SU-DHL-6 (cell line): ENCODE measurements at regions not wholly inside any gene's neighbourhood (a gene's known extent, or its start where the extent isn't known, plus 50 kb on each side); places are given as distances from the start of the nearest gene placed in this dataset.

Source experiments
- H2AFZ ChIP-seq: fragments of 200-600 bp; sonication (generic); 2 replicates; pipeline ENCODE4 v1.6.1; 2014; ENCODE audit warnings: low read depth, mild to moderate bottlenecking, moderate library complexity, mixed read lengths, antibody characterized with exemption, low read length; ENCODE audit not compliant: severe bottlenecking
- H3F3A ChIP-seq: fragments of 200-600 bp; shearing (Covaris generic); 2 replicates; pipeline ENCODE4 v1.6.0; 2016; ENCODE audit warnings: antibody characterized with exemption, mild to moderate bottlenecking; ENCODE audit not compliant: insufficient read depth
- H3K27ac ChIP-seq: fragments of 200-600 bp; sonication (generic); 2 replicates; pipeline ENCODE4 v1.5.1; 2016; ENCODE audit warnings: low read depth, mild to moderate bottlenecking, low read length, moderate library complexity, mixed read lengths
- H3K27me3 ChIP-seq: fragments of 200-600 bp; sonication (generic), shearing (Covaris generic); 2 replicates; pipeline ENCODE4 v1.6.0; 2014; ENCODE audit warnings: mild to moderate bottlenecking, low read length
- H3K36me3 ChIP-seq: fragments of 200-600 bp; sonication (generic); 2 replicates; pipeline ENCODE4 v1.6.1; 2014; ENCODE audit warnings: mild to moderate bottlenecking, low read length, mixed read lengths
- H3K4me2 ChIP-seq: fragments of 300-600, 200-600 bp; shearing (Covaris generic), sonication (generic); 2 replicates; pipeline ENCODE4 v1.6.0; 2014; ENCODE audit warnings: low read length, low read depth, mild to moderate bottlenecking; ENCODE audit not compliant: poor library complexity, severe bottlenecking
- H3K4me3 ChIP-seq: fragments of 200-600 bp; sonication (generic); 2 replicates; pipeline ENCODE4 v1.5.1; 2014; ENCODE audit warnings: antibody characterized with exemption, low read length, mild to moderate bottlenecking, mixed read lengths; ENCODE audit not compliant: insufficient read depth, poor library complexity, severe bottlenecking
- H3K79me2 ChIP-seq: fragments of 200-600 bp; sonication (generic); 2 replicates; pipeline ENCODE4 v1.6.1; 2014; ENCODE audit warnings: mild to moderate bottlenecking, low read length, moderate library complexity; ENCODE audit not compliant: insufficient read depth
- H3K9ac ChIP-seq: fragments of 200-600 bp; sonication (generic); 2 replicates; pipeline ENCODE4 v1.7.0; 2014; ENCODE audit warnings: mild to moderate bottlenecking, low read length
- H3K9me2 ChIP-seq: fragments of 200-600 bp; sonication (generic); replicated peaks from 2 replicates; pipeline ENCODE4 v1.6.1; 2014; ENCODE audit warnings: low read length; ENCODE audit not compliant: insufficient read depth
- H3K9me3 ChIP-seq: fragments of 200-600 bp; sonication (generic); 2 replicates; pipeline ENCODE4 v1.6.1; 2014; ENCODE audit warnings: low read length, mixed read lengths; ENCODE audit not compliant: insufficient read depth
- H4K20me1 ChIP-seq: fragments of 200-600 bp; sonication (generic); 2 replicates; pipeline ENCODE4 v1.6.1; 2014; ENCODE audit warnings: low read depth, mild to moderate bottlenecking, antibody characterized with exemption, low read length, moderate library complexity, mixed read lengths
- CTCF ChIP-seq: fragments of 200-600 bp; sonication (generic); IDR thresholded peaks from one replicate; pipeline ENCODE4 v1.5.1; 2017; ENCODE audit warnings: antibody characterized with exemption, mild to moderate bottlenecking, low read length, moderate library complexity; ENCODE audit not compliant: insufficient read depth, poor library complexity, severe bottlenecking
- EZH2phosphoT487 ChIP-seq: fragments of 200-600 bp; sonication (generic), shearing (Covaris generic); conservative IDR thresholded peaks from 2 replicates; pipeline ENCODE4 v1.6.1; 2018; ENCODE audit warnings: mild to moderate bottlenecking, antibody characterized with exemption, low read length, moderate library complexity, mixed read lengths

DNA sequence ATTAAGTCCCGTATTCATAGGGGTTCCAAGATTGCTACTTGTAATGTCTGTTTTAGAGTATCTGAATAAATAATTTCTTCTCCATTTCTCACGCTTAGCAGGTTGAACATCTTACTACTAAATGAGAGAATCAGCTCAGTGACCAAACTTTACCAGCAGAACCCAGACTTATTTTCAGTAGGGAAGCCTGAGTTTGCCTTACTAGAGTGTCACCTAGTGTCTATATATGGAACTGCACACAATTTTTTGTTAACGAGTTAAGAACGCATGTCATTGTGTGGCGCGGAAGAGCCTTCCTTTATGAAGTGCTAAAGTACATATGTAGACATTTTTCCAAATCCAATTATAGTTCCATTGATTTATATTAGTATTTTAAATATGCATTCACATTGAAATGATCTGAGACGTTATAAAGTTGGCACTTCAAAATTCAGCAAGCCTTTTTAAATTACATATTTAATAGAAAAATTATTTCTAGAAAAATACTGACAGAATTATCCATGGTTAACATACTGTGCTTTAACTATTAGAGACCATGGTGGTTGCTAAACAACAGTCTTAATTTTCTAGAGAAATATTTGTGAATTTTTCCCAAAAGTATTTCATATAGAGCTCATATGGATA lies 88.3 kb downstream of the RPS29 start:
- Histone ChIP-seq H3K9ac (no peak overlapping the region), H3K4me3 (no peak overlapping the region), H4K20me1 (no peaks in the 10 kb centered on the region), H3F3A (no peaks in the 10 kb centered on the region), H3K9me3 (no peaks in the 10 kb centered on the region), H2AFZ (no peak overlapping the region), H3K9me2 (no peaks in the 10 kb centered on the region), H3K27ac (no peak overlapping the region), H3K36me3 (no peaks in the 10 kb centered on the region), H3K4me2 (no peak overlapping the region), H3K27me3 (no peaks in the 10 kb centered on the region), H3K79me2 (no peaks in the 10 kb centered on the region)
- peak; percentile 73 for TF ChIP-seq CTCF
- TF ChIP-seq EZH2phosphoT487: no peak

DNA sequence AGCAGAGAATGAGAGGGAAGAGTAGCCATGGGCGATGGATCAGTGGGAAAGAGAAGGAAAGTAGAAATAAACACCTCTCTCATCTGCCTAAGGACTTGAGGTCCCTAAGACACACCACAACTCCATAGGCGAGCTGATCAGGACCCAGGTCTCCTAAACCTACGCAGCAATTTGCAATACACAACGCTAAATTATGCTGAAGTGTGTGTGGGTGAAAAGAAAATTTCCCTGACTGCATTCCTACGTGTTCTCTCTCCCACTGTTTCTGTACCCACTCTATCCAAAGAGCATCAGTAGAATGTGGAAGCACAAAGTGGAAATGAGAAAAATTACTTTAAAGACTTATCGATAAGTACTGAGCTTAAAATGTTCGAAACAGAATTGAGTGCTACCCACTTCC lies 88.9 kb downstream of the RPS29 start:
- Histone ChIP-seq H3K4me2 (no peak overlapping the region), H3K9me2 (no peaks in the 10 kb centered on the region), H4K20me1 (no peaks in the 10 kb centered on the region), H3K9ac (no peak overlapping the region), H3K4me3 (no peak overlapping the region), H2AFZ (no peak overlapping the region), H3K36me3 (no peaks in the 10 kb centered on the region), H3K79me2 (no peaks in the 10 kb centered on the region), H3F3A (no peaks in the 10 kb centered on the region), H3K27ac (no peak overlapping the region), H3K27me3 (no peaks in the 10 kb centered on the region), H3K9me3 (no peaks in the 10 kb centered on the region)
- no peak for TF ChIP-seq EZH2phosphoT487
- no peak for TF ChIP-seq CTCF

DNA sequence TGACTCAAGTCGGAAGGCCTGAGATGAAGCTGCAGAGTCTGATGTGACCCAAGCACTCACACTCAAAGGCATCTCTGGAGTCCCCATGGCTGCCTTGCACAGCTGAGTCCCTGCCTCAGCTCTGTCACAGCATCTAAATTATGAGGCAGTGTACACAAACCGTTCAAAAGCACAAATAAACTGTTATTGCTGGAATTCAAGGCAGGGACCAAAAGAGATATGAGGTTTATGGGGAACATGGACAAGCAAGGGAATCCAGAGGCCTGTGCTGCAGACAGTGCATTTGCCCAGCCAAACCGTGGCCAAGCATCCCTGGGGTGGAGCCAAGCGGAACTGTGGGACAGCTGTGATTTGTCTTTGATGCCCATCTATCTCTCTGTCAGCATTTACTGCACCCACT lies 91.3 kb downstream of the RPS29 start:
- H4K20me1 ChIP-seq: no peaks in the 10 kb centered on the region
- H3K36me3 ChIP-seq: no peaks in the 10 kb centered on the region
- H3K9me3 ChIP-seq: no peaks in the 10 kb centered on the region
- no peaks in the 10 kb centered on the region for H3K27me3 ChIP-seq
- H3K79me2 ChIP-seq: no peaks in the 10 kb centered on the region
- TF ChIP-seq EZH2phosphoT487 (no peak), CTCF (no peak)
- H3K4me2 ChIP-seq: no peak overlapping the region
- no peaks in the 10 kb centered on the region for H3F3A ChIP-seq
- H3K4me3 ChIP-seq: no peak overlapping the region
- no peak overlapping the region for H3K27ac ChIP-seq
- no peaks in the 10 kb centered on the region for H3K9me2 ChIP-seq
- H2AFZ ChIP-seq: no peak overlapping the region
- H3K9ac ChIP-seq: no peak overlapping the region
